ENCODE measurements at regions not wholly inside any gene's neighbourhood (a gene's known extent, or its start where the extent isn't known, plus 50 kb on each side); places are given as distances from the start of the nearest gene placed in this dataset.

DNA sequence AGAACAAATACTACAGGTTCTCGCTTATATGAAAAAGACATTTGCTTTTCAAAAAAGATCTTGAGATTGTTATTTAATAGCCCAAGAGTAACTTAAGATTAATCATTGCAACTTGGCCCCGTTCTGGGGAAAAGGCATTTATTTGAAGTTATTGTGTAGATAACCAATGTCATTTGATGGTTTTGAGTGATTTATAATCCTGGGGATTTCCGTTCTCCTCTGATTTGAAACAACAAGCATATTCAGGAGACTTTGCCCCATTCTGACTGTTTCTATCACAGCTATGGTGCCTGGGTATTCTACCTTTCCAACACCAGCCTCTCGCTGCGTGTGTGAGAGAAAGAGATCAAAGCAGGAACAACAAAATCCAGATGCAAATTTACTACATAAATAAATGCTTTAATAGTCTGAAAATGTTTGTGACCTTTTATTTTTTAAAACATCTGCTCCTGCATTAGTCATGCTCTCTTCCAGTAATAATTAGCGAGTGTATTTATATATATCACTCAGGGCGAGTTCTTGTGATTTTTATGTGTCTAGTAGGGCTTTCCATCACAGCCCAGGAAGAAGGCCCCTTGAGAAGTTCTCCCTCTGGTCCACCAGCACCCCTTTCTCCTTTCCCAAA is 197.9 kb upstream of the FOXQ1 start:
- H3K36me3 ChIP-seq (replicated peaks), result no peaks in the 10 kb centered on the region
- no peaks in the 10 kb centered on the region for H3K27me3 ChIP-seq (replicated peaks)
- TF ChIP-seq, protein P1, sequence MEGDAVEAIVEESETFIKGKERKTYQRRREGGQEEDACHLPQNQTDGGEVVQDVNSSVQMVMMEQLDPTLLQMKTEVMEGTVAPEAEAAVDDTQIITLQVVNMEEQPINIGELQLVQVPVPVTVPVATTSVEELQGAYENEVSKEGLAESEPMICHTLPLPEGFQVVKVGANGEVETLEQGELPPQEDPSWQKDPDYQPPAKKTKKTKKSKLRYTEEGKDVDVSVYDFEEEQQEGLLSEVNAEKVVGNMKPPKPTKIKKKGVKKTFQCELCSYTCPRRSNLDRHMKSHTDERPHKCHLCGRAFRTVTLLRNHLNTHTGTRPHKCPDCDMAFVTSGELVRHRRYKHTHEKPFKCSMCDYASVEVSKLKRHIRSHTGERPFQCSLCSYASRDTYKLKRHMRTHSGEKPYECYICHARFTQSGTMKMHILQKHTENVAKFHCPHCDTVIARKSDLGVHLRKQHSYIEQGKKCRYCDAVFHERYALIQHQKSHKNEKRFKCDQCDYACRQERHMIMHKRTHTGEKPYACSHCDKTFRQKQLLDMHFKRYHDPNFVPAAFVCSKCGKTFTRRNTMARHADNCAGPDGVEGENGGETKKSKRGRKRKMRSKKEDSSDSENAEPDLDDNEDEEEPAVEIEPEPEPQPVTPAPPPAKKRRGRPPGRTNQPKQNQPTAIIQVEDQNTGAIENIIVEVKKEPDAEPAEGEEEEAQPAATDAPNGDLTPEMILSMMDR (IDR thresholded peaks at IDR 0.05; ENCODE audit: low read depth, low read length, missing control alignments), result no peak
- no peak overlapping the region for H3K27ac ChIP-seq
- H3K4me3 ChIP-seq (ENCODE audit: low read depth, low read length), result no peak overlapping the region
- no peak for DNase-seq
- in situ Hi-C loops (cut with HindIII; ENCODE audit: low pct_ligation_motif_present, low sequenced_read_pairs), result no loop called here

DNA sequence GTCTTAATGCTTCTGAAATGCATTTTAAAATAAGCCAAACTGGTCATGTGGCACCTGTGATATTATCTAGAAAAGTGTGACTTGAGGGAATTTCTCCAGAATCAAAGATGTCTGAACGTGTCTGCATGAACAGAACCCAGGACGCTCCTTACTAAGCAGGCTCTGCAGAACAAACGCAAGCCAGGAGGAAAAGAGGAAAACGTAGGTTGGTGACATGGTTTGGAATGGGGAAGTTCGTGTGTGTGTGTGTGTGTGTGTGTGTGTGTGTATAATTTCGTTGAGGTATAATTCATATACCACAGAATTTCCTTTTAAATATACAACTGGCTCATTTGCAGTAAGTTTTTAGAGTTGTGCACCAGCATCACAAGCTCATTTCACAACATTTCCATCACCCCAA is 200.5 kb upstream of the FOXQ1 start:
- no peak for DNase-seq
- no peaks in the 10 kb centered on the region for H3K27me3 ChIP-seq (replicated peaks)
- TF ChIP-seq, protein P1 (IDR thresholded peaks at IDR 0.05; ENCODE audit: low read depth, low read length, missing control alignments), result no peak
- H3K36me3 ChIP-seq (replicated peaks), result no peaks in the 10 kb centered on the region
- no peak overlapping the region for H3K27ac ChIP-seq
- no peak overlapping the region for H3K4me3 ChIP-seq (ENCODE audit: low read depth, low read length)
- in situ Hi-C loops (cut with HindIII; ENCODE audit: low pct_ligation_motif_present, low sequenced_read_pairs), result no loop called here

DNA sequence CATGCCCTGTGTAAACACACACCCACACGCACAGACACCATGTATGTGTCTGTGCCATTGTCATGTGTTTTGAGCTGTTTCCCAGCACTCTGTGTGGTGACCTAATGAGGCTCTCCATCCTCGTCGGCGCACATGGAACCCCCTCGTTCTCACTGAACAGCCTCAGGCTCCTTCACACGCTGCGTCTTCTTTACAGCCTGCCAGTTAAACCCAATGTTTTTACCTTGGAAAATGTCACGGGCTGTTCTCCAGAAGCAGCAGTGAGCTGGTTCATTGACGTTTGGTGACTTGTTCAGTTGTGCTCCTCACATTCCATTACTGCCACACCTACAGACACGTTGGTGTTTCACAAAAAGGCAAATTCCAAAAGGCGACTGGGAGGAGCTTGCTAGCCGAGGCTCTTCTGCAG is 201.0 kb upstream of the FOXQ1 start:
- H3K27ac ChIP-seq, result no peak overlapping the region
- no peak for DNase-seq
- TF ChIP-seq, protein P1 (IDR thresholded peaks at IDR 0.05; ENCODE audit: low read depth, low read length, missing control alignments), result no peak
- no peak overlapping the region for H3K4me3 ChIP-seq (ENCODE audit: low read depth, low read length)
- H3K36me3 ChIP-seq (replicated peaks), result no peaks in the 10 kb centered on the region
- no peaks in the 10 kb centered on the region for H3K27me3 ChIP-seq (replicated peaks)
- in situ Hi-C loops (cut with HindIII; ENCODE audit: low pct_ligation_motif_present, low sequenced_read_pairs), result no loop called here

GRCh38 chr6:1110164-1110563 is 201.7 kb upstream of the FOXQ1 start:
- TF ChIP-seq, protein P1 (IDR thresholded peaks at IDR 0.05; ENCODE audit: low read depth, low read length, missing control alignments), result no peak
- in situ Hi-C loops (cut with HindIII; ENCODE audit: low pct_ligation_motif_present, low sequenced_read_pairs), result no loop called here
- H3K4me3 ChIP-seq (ENCODE audit: low read depth, low read length), result no peak overlapping the region
- H3K27ac ChIP-seq, result no peak overlapping the region
- DNase-seq, result no peak
- no peaks in the 10 kb centered on the region for H3K27me3 ChIP-seq (replicated peaks)
- no peaks in the 10 kb centered on the region for H3K36me3 ChIP-seq (replicated peaks)

DNA sequence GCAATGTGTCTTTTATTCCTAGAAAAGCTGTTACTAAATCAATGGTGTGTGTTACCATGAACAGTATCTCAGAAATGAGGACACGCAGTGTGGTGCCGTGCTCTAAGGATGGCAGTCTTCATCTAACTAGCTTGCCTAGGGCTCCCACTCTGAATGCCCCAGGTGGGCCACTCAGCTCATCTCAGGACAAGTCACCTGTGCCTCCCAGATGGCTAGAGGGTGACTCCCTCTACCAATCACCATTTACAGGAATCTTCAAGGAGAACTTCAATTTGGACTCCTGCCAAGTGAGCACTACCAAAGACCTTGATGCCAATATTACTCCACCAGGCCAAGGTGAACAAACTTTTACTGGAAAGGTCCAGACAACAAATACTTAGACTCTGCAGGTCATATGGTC is 202.8 kb upstream of the FOXQ1 start:
- Histone ChIP-seq H3K4me3 (ENCODE audit: low read depth, low read length) (no peak overlapping the region), H3K27me3 (replicated peaks) (no peaks in the 10 kb centered on the region), H3K27ac (no peak overlapping the region), H3K36me3 (replicated peaks) (no peaks in the 10 kb centered on the region)
- in situ Hi-C loops (cut with HindIII; ENCODE audit: low pct_ligation_motif_present, low sequenced_read_pairs), result no loop called here
- TF ChIP-seq, protein P1 (IDR thresholded peaks at IDR 0.05; ENCODE audit: low read depth, low read length, missing control alignments), result no peak
- no peak for DNase-seq

DNA sequence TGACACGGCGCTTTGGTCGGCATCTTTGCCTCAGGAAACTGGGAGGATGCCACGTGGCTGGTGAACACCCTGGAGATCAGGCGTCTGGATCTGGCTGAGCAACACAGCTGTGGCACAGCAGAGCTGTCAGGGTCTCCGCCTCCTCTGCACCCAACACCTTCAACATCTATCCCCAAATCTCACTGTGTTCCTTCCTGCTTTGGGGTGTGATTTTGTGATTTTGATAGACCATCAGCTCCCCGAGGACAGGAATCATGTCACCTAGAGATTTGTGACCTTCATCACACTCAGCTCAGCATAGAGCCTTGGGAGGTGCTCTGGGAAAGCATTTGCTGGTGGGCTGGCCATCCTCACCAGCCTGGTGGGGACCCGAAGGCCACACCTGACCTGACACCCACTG is 203.7 kb upstream of the FOXQ1 start:
- no peak for DNase-seq
- H3K27ac ChIP-seq, result no peak overlapping the region
- H3K36me3 ChIP-seq (replicated peaks), result no peaks in the 10 kb centered on the region
- TF ChIP-seq, protein P1 (IDR thresholded peaks at IDR 0.05; ENCODE audit: low read depth, low read length, missing control alignments), result no peak
- in situ Hi-C loops (cut with HindIII; ENCODE audit: low pct_ligation_motif_present, low sequenced_read_pairs), result no loop called here
- no peaks in the 10 kb centered on the region for H3K27me3 ChIP-seq (replicated peaks)
- H3K4me3 ChIP-seq (ENCODE audit: low read depth, low read length), result no peak overlapping the region
